Gastrocnemius medialis (tissue), 4 donors: ENCODE measurements at regions not wholly inside any gene's neighbourhood (a gene's known extent, or its start where the extent isn't known, plus 50 kb on each side); places are given as distances from the start of the nearest gene placed in this dataset.

Experiments used
- POLR2A ChIP-seq, 2 donors: fragments of 450-650 bp; IDR thresholded peaks; one replicate each; pipeline ENCODE4 v1.6.1; 2017; ENCODE audit warnings: antibody characterized with exemption in 2 of 2, mild to moderate bottlenecking in 2 of 2, moderate library complexity in 2 of 2
- TF ChIP-seq, protein P1 (sequence below), 5 experiments: fragments of 450-650 bp in 3 of 5; fragments of 200-600 bp in 2 of 5; sonication (generic) in 2 of 5; IDR thresholded peaks in 4 of 5; conservative IDR thresholded peaks in 1 of 5; 1 replicate in 4 of 5; 2 replicates in 1 of 5; pipeline ENCODE4 v1.5.1; 2016 to 2019; ENCODE audit warnings: antibody characterized with exemption in 5 of 5, mild to moderate bottlenecking in 3 of 5, moderate library complexity in 3 of 5

GRCh38 chr4:123776267-123776666, 379.7 kb downstream of the SPRY1 start:
- TF ChIP-seq, protein P1, sequence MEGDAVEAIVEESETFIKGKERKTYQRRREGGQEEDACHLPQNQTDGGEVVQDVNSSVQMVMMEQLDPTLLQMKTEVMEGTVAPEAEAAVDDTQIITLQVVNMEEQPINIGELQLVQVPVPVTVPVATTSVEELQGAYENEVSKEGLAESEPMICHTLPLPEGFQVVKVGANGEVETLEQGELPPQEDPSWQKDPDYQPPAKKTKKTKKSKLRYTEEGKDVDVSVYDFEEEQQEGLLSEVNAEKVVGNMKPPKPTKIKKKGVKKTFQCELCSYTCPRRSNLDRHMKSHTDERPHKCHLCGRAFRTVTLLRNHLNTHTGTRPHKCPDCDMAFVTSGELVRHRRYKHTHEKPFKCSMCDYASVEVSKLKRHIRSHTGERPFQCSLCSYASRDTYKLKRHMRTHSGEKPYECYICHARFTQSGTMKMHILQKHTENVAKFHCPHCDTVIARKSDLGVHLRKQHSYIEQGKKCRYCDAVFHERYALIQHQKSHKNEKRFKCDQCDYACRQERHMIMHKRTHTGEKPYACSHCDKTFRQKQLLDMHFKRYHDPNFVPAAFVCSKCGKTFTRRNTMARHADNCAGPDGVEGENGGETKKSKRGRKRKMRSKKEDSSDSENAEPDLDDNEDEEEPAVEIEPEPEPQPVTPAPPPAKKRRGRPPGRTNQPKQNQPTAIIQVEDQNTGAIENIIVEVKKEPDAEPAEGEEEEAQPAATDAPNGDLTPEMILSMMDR (IDR thresholded peaks at IDR 0.05 in 4 of 5, conservative IDR thresholded peaks at IDR 0.05 in 1 of 5): no peak
- TF ChIP-seq POLR2A (IDR thresholded peaks at IDR 0.05): no peak
